ENCODE measurements at regions not wholly inside any gene's neighbourhood (a gene's known extent, or its start where the extent isn't known, plus 50 kb on each side); places are given as distances from the start of the nearest gene placed in this dataset.

- no peak overlapping the region for H3K27ac ChIP-seq
- no peak overlapping the region for H3K4me3 ChIP-seq
- TF ChIP-seq CTCF (IDR thresholded peaks at IDR 0.05), result no peak
- no peak for DNase-seq (ENCODE audit: low spot score)
These were observed 319.1 kb upstream of the EMCN start for GRCh38 chr4:100836929-100837328.

GRCh38 chr4:100834616-100835015, 316.8 kb upstream of the EMCN start:
- H3K27ac ChIP-seq, result no peak overlapping the region
- H3K4me3 ChIP-seq, result no peak overlapping the region
- no peak for TF ChIP-seq CTCF (IDR thresholded peaks at IDR 0.05)
- no peak for DNase-seq (ENCODE audit: low spot score)

GRCh38 chr4:100833906-100834305, 316.1 kb upstream of the EMCN start:
- Histone ChIP-seq H3K4me3 (no peak overlapping the region), H3K27ac (no peak overlapping the region)
- no peak for TF ChIP-seq CTCF (IDR thresholded peaks at IDR 0.05)
- DNase-seq (ENCODE audit: low spot score), result no peak

- no peak for TF ChIP-seq CTCF (IDR thresholded peaks at IDR 0.05)
- Histone ChIP-seq H3K27ac (no peak overlapping the region), H3K4me3 (no peak overlapping the region)
- no peak for DNase-seq (ENCODE audit: low spot score)
These were observed 311.3 kb upstream of the EMCN start for GRCh38 chr4:100828986-100829685.

- Histone ChIP-seq H3K27ac (no peak overlapping the region), H3K4me3 (no peak overlapping the region)
These were observed 310.5 kb upstream of the EMCN start for GRCh38 chr4:100828364-100828763.

GRCh38 chr4:100827756-100828155, 309.9 kb upstream of the EMCN start:
- H3K27ac ChIP-seq, result no peak overlapping the region
- no peak for DNase-seq (ENCODE audit: low spot score)
- no peak for TF ChIP-seq CTCF (IDR thresholded peaks at IDR 0.05)
- no peak overlapping the region for H3K4me3 ChIP-seq

More at GRCh38 chr4:100828364-100828763, 310.5 kb upstream of the EMCN start:
- no peak for TF ChIP-seq CTCF (IDR thresholded peaks at IDR 0.05)
- no peak for DNase-seq (ENCODE audit: low spot score)

- H3K4me3 ChIP-seq, result no peak overlapping the region
- no peak for TF ChIP-seq CTCF (IDR thresholded peaks at IDR 0.05)
- H3K27ac ChIP-seq, result no peak overlapping the region
- DNase-seq (ENCODE audit: low spot score), result no peak
These were observed 309.2 kb upstream of the EMCN start for GRCh38 chr4:100826808-100827548.

Data from coronary artery (tissue), 2 donors.